ENCODE measurements at regions not wholly inside any gene's neighbourhood (a gene's known extent, or its start where the extent isn't known, plus 50 kb on each side); places are given as distances from the start of the nearest gene placed in this dataset.

DNA sequence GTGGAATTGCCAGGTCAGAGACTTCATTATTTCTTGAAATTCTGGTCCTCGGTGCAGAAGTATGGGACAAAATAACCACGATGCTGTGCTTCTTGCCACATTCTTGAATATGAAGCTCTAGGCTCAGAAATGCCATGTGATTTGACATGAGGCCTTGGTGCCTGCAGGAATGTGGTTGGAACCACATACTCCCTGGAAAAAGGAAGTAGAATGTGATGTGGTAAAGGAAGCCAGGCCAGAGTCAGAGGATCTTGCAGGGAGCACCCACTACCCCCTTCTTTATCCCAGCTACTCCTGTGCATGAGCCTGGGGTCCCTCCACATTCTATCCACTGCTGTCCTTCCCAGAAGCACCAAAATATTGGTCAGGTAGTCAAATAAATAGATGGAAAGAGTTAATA lies 80.9 kb downstream of the FOXD1 start:
- TF ChIP-seq EP300 (IDR thresholded peaks at IDR 0.05) (no peak), POLR2A (IDR thresholded peaks at IDR 0.05) (no peak)
- TF ChIP-seq, protein P1, sequence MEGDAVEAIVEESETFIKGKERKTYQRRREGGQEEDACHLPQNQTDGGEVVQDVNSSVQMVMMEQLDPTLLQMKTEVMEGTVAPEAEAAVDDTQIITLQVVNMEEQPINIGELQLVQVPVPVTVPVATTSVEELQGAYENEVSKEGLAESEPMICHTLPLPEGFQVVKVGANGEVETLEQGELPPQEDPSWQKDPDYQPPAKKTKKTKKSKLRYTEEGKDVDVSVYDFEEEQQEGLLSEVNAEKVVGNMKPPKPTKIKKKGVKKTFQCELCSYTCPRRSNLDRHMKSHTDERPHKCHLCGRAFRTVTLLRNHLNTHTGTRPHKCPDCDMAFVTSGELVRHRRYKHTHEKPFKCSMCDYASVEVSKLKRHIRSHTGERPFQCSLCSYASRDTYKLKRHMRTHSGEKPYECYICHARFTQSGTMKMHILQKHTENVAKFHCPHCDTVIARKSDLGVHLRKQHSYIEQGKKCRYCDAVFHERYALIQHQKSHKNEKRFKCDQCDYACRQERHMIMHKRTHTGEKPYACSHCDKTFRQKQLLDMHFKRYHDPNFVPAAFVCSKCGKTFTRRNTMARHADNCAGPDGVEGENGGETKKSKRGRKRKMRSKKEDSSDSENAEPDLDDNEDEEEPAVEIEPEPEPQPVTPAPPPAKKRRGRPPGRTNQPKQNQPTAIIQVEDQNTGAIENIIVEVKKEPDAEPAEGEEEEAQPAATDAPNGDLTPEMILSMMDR (IDR thresholded peaks at IDR 0.05) = no peak

Data from ovary (tissue), 3 donors.